ENCODE measurements at regions not wholly inside any gene's neighbourhood (a gene's known extent, or its start where the extent isn't known, plus 50 kb on each side); places are given as distances from the start of the nearest gene placed in this dataset.
"Not testable (repeated sequence)": the region's sequence is repeated elsewhere in the genome, so short reads cannot be mapped to it uniquely, and the experiment has no call there.

- DNase-seq (ENCODE audit: low read depth) = no peak
These were observed 96.0 kb upstream of the VGLL4 start for GRCh38 chr3:11739706-11740105.

- no peak for DNase-seq (ENCODE audit: low read depth)
These were observed 95.4 kb upstream of the VGLL4 start for GRCh38 chr3:11739123-11739522.

- no peak for DNase-seq (ENCODE audit: low read depth)
These were observed 94.0 kb upstream of the VGLL4 start for GRCh38 chr3:11737742-11738141.

DNA sequence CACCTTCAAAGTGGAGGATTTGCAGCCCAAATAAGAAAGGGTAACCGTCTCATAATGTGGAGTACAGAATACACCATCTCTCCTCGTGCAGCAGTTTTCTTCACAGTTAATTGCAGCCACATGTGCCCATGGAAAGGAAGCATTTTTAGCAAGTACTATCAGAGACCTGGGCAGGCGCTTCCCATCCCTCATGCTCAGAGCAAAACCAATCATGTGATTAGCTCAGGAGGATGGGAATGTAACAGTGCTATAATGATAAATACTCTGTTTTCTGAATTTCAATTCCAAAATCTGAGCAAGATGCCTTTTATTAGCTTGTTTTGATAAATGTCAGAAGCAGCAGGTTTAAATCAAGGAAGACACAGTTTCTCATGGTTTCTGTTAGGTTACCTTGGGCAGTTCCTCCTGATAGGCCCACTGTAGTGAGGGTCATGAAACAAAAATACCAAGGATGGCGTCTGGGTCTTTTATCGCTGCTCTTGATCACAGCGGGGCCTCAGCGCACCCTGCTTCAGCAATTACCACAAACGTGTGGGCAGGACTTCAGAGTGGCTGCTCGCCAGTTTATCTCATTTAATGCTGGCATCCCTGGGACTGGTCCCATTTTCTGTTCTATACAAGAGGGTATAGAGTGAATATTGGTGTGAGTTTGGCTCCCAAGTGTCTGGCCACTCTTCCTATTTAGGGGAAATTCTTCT is 92.6 kb upstream of the VGLL4 start:
- no peak for DNase-seq (ENCODE audit: low read depth)

DNA sequence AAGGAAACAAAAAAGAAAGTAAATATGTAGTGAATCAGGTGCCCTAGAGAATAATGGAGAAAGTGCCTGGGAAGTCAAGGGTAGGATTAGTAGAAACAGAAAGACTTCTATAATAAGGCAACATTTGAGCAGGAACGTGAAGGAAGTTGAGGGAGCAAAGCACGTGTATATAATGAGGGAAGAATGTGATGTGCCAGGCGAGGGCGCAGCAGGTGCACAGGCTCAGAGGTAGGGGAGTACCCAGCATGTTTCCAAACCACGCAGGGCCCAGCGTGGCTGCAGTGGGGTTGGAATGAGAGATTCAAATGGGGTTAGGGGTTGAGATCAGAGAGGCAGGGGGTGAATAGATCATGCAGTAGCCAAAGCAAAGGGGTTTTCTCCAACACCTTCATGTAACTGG is 91.9 kb upstream of the VGLL4 start:
- no peak for DNase-seq (ENCODE audit: low read depth)

DNA sequence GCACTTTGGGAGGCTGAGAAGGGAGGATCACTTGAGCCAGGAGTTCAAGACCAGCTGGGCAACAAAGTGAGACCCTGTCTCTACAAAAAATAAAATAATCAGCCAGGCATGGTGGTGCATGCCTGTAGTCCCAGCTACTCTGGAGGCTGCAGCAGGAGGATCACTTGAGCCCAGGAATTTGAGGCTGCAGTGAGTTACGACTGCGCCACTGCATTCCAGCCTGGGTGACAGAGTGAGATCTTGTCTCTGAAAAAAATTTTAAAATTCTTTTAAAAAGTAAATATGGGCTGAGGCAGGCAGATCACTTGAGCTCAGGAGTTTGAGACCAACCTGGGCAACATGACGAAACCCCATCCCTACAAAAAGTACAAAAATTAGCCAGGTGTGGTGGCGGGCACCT is 91.4 kb upstream of the VGLL4 start:
- DNase-seq (ENCODE audit: low read depth) = not testable (repeated sequence)

- DNase-seq (ENCODE audit: low read depth) = no peak
These were observed 90.2 kb upstream of the VGLL4 start for GRCh38 chr3:11733914-11734313.

- DNase-seq (ENCODE audit: low read depth) = no peak
These were observed 83.5 kb upstream of the VGLL4 start for GRCh38 chr3:11727207-11727606.

- no peak for DNase-seq (ENCODE audit: low read depth)
These were observed 82.4 kb upstream of the VGLL4 start for GRCh38 chr3:11726146-11726545.

- DNase-seq (ENCODE audit: low read depth) = not testable (repeated sequence)
These were observed 81.6 kb upstream of the VGLL4 start for GRCh38 chr3:11725340-11725641.

DNA sequence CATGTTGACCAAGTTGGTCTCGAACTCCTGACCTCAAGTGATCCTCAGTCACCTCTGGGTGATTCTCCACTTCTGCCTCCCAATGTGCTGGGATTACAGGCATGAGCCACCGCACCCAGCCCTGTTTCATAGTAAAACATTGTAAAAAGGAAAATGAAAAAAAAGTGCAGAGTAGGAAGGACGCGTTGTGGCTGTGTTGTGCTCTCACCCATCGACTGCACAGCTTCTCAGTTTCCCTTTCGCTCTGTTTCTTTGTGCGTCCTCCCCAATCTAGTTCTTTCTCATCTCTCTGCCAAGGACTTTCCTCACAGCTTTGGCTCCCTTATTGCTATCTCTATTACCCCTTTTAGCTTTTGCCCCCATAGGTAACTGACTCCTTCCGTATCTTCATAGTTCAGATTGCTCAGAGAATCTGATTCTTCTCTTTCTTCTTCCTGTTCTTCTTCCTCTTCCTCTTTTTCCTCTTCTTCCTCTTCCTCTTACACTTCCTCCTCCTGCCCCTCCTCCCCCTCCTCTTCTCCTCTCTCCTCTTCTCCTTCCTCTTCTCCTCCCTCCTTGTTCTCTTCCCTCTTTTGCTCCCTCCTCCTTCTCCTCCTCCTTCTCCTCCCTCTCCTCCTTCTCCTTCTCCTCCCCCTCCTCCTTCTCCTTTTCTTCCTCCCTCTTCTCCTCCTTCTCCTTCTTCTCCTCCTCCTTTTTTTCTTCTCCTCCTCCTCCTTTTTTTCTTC is 81.1 kb upstream of the VGLL4 start:
- no peak for DNase-seq (ENCODE audit: low read depth)

- no peak for DNase-seq (ENCODE audit: low read depth)
These were observed 77.8 kb upstream of the VGLL4 start for GRCh38 chr3:11721479-11721878.

DNA sequence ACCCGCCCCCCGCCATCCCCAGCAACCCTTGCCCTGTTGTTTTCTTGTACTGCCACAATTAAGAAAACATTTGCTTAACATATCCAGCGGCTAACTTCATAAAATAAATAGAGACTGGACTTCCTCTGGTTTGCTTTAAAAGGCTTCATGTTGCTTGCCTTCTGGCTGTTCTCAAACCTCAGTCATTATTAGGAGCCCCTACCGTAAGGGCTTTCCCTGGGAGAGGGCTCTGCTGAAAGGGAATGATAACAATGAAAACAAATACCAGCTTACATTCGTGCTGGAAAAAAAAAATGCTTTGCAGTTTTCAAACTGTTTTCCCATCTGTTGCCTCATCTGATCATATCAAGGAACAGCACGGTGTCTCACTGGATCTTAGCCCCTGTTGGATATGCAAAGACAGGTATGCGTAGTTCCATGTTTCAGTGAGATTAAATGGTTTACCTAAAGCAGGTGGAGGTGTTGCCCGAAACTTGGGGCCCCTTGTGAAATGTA is 77.2 kb upstream of the VGLL4 start:
- DNase-seq (ENCODE audit: low read depth) = no peak

GRCh38 chr3:11720304-11720898 is 76.7 kb upstream of the VGLL4 start:
- DNase-seq (ENCODE audit: low read depth) = peak; percentile 21

GRCh38 chr3:11719406-11720303 is 75.9 kb upstream of the VGLL4 start:
- DNase-seq (ENCODE audit: low read depth) = peak; percentile 69

- peak; percentile 19 for DNase-seq (ENCODE audit: low read depth)
These were observed 75.1 kb upstream of the VGLL4 start for GRCh38 chr3:11718637-11719405.

DNA sequence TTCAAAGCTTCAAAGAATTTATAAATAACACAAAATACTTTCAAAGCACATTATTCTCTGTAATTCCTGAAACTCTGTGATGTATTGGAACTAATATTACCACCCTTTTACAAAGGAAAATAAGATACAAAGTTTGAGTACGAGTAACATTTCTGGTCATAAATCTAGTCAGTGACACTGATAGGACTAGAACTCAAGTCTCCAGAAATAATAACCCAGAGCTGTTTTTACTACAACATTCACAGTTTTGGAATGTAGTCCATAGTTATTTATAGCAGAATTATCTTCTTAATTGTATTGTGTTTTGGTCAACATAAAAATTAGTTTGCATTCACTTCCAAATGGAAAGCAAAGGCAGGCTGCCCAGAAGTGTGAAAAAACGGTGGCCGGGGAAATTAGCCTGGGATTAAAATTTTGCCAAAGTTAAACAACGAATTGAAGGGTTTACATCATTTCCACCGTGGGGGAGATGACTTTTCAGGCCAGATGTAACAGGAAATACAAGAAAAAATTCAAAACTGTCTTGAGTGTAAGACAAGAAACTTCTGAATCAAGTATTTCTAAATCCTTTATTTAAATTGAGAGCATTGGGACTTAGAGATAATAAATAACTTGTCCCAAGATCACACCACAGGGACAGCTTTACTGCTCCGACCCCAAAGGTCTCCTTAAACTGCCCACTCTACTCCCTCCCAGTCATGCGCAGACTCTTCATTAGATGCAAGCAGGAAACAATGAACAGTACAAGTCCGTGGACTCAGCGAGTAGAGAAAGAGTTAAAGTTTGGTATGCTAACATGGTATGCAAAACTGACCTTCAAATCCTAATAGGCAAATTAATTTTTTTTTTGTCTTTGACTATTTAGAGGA is 74.3 kb upstream of the VGLL4 start:
- DNase-seq (ENCODE audit: low read depth) = no peak

GRCh38 chr3:11717301-11717700 is 73.6 kb upstream of the VGLL4 start:
- DNase-seq (ENCODE audit: low read depth) = no peak

- DNase-seq (ENCODE audit: low read depth) = no peak
These were observed 73.0 kb upstream of the VGLL4 start for GRCh38 chr3:11716573-11717290.

DNA sequence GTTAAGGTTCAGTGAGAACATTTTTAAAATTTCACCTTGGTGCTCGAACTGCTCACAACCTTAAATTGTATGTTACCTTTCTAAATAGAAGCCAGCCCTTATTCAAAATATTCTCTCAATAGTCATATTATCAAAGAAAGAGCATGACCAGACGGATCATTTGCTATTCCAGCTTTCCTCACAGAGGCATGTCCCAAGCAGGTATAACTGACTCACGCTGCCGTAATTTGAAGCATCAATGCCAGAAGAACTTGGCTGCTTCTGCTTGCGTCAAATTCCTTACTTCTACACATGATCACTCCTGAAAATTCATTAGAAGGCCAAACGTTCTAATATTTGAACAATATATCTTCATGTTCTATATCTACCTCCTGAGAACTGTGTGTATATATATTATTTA is 69.5 kb upstream of the VGLL4 start:
- DNase-seq (ENCODE audit: low read depth) = no peak
